ENCODE measurements at regions not wholly inside any gene's neighbourhood (a gene's known extent, or its start where the extent isn't known, plus 50 kb on each side); places are given as distances from the start of the nearest gene placed in this dataset.

- DNase-seq (ENCODE audit: low read depth) = no peak
- Histone ChIP-seq H3K27me3 (ENCODE audit: control insufficient read depth, insufficient read depth, low read length) (no peaks in the 10 kb centered on the region), H3K4me3 (ENCODE audit: low read depth, low read length) (no peak overlapping the region), H3K36me3 (ENCODE audit: control insufficient read depth, insufficient read depth, low read length) (no peaks in the 10 kb centered on the region)
- no peak for TF ChIP-seq CTCF (IDR thresholded peaks at IDR 0.05; ENCODE audit: insufficient read depth, low read length, poor library complexity, severe bottlenecking)
These were observed 592.9 kb downstream of the TFAP2B start for GRCh38 chr6:51411496-51412125.

- Histone ChIP-seq H3K36me3 (ENCODE audit: control insufficient read depth, insufficient read depth, low read length) (no peaks in the 10 kb centered on the region), H3K27me3 (ENCODE audit: control insufficient read depth, insufficient read depth, low read length) (no peaks in the 10 kb centered on the region), H3K4me3 (ENCODE audit: low read depth, low read length) (no peak overlapping the region)
- TF ChIP-seq CTCF (IDR thresholded peaks at IDR 0.05; ENCODE audit: insufficient read depth, low read length, poor library complexity, severe bottlenecking) = no peak
- DNase-seq (ENCODE audit: low read depth) = no peak
These were observed 595.7 kb downstream of the TFAP2B start for GRCh38 chr6:51414361-51414760.

- Histone ChIP-seq H3K4me3 (ENCODE audit: low read depth, low read length) (no peak overlapping the region), H3K27me3 (ENCODE audit: control insufficient read depth, insufficient read depth, low read length) (no peaks in the 10 kb centered on the region), H3K36me3 (ENCODE audit: control insufficient read depth, insufficient read depth, low read length) (no peaks in the 10 kb centered on the region)
- TF ChIP-seq CTCF (IDR thresholded peaks at IDR 0.05; ENCODE audit: insufficient read depth, low read length, poor library complexity, severe bottlenecking) = no peak
- DNase-seq (ENCODE audit: low read depth) = no peak
These were observed 596.8 kb downstream of the TFAP2B start for GRCh38 chr6:51415501-51415900.

GRCh38 chr6:51429017-51429712, 610.5 kb downstream of the TFAP2B start:
- TF ChIP-seq CTCF (IDR thresholded peaks at IDR 0.05; ENCODE audit: insufficient read depth, low read length, poor library complexity, severe bottlenecking) = no peak
- no peak overlapping the region for H3K4me3 ChIP-seq (ENCODE audit: low read depth, low read length)
- H3K36me3 ChIP-seq (ENCODE audit: control insufficient read depth, insufficient read depth, low read length) = no peaks in the 10 kb centered on the region
- DNase-seq (ENCODE audit: low read depth) = no peak
- H3K27me3 ChIP-seq (ENCODE audit: control insufficient read depth, insufficient read depth, low read length) = no peaks in the 10 kb centered on the region

GRCh38 chr6:51430589-51430988, 611.9 kb downstream of the TFAP2B start:
- no peak overlapping the region for H3K4me3 ChIP-seq (ENCODE audit: low read depth, low read length)
- no peak for DNase-seq (ENCODE audit: low read depth)
- no peaks in the 10 kb centered on the region for H3K27me3 ChIP-seq (ENCODE audit: control insufficient read depth, insufficient read depth, low read length)
- H3K36me3 ChIP-seq (ENCODE audit: control insufficient read depth, insufficient read depth, low read length) = no peaks in the 10 kb centered on the region
- no peak for TF ChIP-seq CTCF (IDR thresholded peaks at IDR 0.05; ENCODE audit: insufficient read depth, low read length, poor library complexity, severe bottlenecking)

GRCh38 chr6:51432481-51432880, 613.8 kb downstream of the TFAP2B start:
- H3K27me3 ChIP-seq (ENCODE audit: control insufficient read depth, insufficient read depth, low read length) = no peaks in the 10 kb centered on the region
- TF ChIP-seq CTCF (IDR thresholded peaks at IDR 0.05; ENCODE audit: insufficient read depth, low read length, poor library complexity, severe bottlenecking) = no peak
- no peaks in the 10 kb centered on the region for H3K36me3 ChIP-seq (ENCODE audit: control insufficient read depth, insufficient read depth, low read length)
- no peak overlapping the region for H3K4me3 ChIP-seq (ENCODE audit: low read depth, low read length)
- DNase-seq (ENCODE audit: low read depth) = no peak
